NCI-H2227 (cell line): ENCODE measurements at regions not wholly inside any gene's neighbourhood (a gene's known extent, or its start where the extent isn't known, plus 50 kb on each side); places are given as distances from the start of the nearest gene placed in this dataset.
"Not testable (repeated sequence)": the region's sequence is repeated elsewhere in the genome, so short reads cannot be mapped to it uniquely, and the experiment has no call there.

Experiments
- DNase-seq: peaks from one replicate; lab custom pipeline; 2025; ENCODE audit not compliant: unreplicated experiment; lab: John Stamatoyannopoulos, UW

- DNase-seq: no peak
Measured at GRCh38 chr6:92427453-92427852, 991.9 kb downstream of the EPHA7 start.

DNA sequence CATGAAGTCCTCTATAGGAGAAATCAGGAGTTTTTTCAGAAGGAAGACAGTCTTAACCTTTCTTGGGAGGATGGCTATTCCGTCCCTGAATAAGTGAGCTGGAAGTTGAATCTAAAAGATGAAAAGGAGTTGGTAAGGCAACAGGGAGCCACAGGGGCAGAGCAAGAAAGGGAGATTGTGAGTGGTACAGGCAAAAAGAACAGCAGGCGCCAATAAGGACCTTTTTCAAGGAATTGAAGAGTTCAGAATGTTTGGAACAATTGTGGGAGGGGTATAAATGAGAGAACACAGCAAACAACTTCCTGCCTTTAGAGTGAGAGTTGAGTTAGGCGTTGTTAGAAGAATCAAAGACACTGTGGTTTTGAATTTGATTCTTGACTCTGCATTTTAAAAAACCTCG, 1003.7 kb downstream of the EPHA7 start:
- no peak for DNase-seq

- DNase-seq: no peak
Measured at GRCh38 chr6:92408350-92408749, 1011.0 kb downstream of the EPHA7 start.

DNA sequence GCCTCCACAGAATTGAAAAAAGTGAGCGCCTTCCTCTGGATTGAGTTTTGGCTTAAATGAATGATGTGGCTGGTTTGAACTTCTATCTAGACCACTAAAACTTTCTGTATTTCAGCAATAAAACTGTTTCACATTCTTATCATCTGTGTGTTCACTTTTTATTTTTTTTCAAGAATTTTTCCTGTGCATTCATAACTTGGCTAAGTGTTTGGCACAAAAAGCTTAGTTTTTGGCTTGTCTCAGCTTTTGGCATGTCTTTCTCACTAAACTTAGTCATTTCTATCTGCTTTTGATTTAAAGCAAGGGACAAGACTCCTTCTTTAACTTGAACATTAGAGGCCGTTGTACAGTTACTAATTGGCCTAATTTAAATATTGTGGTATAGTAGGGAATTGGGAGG, 1015.1 kb downstream of the EPHA7 start:
- no peak for DNase-seq

DNA sequence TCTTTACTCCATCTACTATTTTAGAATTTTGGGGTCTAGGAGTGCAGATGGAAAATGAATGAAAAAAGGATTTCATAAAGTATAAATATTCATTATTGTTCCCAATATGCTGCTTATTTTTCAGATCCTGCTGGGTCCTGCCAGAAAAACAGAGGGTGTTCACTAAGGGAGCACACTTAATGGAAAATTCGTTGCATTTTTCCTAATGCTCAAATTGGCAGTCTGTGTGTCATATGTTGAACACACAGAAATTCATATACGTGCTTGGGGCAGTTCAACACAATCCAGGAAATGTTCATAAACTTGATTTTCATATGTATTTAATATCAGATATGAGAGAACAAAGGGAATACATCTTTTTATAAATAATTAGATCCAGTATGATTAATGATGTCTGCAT, 1019.4 kb downstream of the EPHA7 start:
- no peak for DNase-seq

DNA sequence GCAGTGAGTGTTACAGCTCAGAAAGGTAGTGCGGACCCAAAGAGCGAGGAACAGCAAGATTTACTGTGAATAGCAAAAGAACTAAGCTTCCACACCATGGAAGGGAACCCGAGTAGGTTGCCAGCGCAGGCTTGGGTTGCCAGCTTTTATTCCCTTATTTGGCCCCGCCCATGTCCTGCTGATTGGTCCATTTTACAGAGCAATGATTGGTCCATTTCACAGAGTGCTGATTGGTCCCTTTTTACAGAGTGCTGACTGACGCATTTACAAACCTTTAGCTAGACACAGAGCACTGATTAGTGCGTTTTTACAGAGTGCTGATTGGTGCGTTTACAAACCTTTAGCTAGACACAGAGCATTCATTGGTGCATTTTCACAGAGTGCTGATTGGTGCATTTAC, 1030.7 kb downstream of the EPHA7 start:
- DNase-seq: not testable (repeated sequence)

GRCh38 chr6:92380803-92381601, 1038.4 kb downstream of the EPHA7 start:
- DNase-seq: no peak

DNA sequence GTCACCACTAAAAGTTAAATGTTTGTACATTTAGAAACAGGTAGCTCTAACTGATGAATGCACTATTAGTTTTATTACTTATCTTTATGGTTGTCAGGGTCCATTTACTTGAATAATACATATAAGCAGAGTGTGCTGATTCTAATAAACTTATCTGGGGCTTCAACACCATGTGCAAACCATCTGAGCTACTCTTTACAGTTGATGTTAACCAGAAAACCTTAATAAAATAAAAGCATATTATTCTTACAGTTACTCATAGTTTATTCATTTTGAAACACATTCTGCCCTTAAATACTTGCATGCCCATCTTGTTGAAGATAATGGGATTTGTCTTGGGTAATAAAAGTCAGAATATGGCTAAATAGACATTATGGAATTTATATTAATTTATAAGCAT, 1042.2 kb downstream of the EPHA7 start:
- DNase-seq: no peak

DNA sequence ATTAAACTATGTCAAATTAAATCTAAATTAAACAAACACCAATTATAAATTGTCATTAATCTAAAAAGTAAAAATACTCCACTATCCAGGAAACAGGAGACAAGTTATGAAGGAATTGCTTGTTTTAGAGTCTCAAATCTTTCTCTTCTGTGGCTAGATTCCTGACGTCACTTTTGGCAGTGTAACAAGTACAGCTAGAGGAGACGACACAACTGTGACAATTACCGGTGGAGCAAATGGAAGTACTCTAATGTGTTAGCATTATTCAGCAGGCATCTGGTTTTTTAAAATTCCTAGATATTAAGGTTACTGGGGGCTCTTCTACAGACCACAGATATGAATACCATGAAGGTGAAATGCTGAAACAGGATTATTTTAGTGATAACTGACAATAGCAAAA, 1042.7 kb downstream of the EPHA7 start:
- no peak for DNase-seq

DNA sequence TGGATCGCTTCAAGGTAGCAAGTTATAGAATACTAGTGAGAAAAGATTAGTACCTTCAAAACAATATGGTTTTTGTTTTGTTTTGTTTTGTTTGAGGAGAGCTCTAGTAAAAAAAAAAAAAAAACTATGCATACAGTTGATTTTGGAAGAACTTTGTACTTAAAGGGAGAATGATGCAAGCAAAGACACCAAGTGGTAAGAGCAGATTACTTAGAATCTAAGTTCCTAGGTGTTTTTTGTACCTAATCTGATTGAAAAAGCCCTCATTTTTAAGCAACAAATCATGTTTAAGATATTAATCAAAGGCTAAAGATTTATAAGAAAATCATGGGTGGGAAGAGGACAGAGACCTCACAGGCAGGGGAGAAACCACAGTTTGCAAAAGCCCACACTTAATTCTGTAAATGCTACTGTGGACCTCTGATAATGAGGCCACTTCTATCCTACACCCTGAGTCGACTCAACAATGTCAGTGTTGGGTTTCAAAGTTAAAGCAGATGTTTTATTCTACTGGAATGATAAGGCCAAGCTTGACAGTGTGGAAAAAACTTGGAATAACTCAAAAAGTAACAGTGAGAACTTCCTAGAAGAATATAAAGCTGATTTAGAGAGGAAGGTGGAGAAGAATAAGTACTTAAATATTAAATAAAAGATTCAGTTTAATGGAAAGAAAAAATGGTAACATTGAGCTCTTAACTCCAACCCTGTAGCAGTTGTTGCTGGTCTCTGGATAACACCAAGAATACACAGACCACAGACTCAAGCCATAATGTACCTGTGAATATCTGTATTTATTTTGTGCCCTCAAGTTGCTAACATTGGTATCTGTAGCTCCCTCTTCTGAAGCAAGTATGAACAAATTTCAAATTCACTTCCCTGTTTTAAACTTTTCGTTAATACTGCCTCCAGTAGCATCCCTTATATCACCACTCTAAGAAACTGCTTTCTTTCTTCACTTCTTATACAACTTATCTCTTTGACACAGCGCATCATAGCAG, 1047.8 kb downstream of the EPHA7 start:
- no peak for DNase-seq

GRCh38 chr6:92369309-92369708, 1050.0 kb downstream of the EPHA7 start:
- no peak for DNase-seq

DNA sequence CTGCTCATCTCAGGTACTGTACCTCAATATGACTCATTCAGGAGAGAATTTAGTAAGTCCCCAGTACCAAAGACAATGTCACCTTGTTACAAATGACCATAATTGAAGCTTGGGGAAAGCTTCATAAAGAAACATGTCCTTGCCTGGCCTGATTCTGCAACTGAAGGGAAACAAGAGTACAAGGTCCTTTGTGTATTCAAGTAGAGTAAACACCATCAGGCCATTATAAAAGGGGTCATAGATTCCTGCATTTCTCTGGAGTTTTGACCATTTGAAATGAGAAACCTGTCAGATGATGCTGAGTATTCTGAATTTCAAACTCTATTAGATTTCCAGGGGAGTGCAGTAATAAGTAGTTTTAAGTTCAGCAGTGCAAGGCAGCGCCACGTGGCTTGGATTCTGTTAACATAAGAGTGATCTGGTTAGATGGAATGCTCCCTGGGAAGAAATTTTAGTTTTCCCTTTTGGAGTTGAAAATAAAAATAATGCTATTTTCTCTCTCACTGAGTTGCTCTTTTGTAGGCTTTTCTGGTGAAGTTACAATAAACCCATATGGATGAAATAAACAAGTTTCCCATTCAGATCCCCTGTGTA, 1054.3 kb downstream of the EPHA7 start:
- no peak for DNase-seq

- no peak for DNase-seq
Measured at GRCh38 chr6:92363111-92363510, 1056.2 kb downstream of the EPHA7 start.

DNA sequence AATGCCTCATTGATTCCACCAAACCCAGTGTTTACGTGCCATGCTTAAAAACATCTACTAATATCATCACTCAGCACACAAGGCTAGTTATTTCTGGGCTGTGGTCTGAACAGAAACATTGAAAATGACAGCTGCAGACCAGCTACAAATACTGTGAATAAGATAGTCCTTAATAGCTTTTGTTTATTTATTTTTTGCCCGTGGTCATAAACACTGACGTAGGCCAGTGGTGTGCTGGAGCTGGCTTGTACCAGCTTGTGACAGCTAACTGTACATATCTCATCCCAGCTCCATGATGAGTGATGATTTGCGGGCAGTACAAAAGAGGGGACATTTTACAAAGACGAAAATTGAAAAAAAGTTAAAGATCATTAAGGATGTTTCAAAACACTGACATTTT, 1057.0 kb downstream of the EPHA7 start:
- DNase-seq: no peak

- DNase-seq: no peak
Measured at GRCh38 chr6:92361990-92362389, 1057.4 kb downstream of the EPHA7 start.

DNA sequence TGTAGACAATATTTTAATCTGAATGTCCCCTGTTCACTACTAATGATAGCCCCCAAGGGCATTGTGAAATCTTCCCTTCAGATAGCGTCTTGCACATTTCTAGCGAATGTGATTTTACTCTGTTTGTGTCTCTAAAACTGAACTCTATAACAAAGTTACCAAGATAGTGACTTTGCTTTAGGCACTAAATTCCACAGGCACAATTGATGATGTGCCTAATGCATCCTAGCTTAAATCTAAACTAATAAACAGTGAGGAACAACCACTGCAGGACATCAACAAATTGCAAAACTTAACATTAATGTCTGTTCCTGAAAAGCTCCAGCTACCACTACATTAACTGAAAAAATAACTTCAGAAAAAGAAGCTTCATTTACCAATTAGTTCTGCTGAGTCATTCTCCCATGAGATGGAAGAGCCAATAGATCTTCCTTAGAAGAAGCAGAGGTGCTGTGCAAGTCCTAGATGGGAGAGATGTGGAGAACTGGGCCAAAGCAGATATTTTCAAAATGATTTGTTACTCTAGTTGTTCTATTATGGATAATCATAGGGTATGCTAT, 1065.0 kb downstream of the EPHA7 start:
- no peak for DNase-seq

DNA sequence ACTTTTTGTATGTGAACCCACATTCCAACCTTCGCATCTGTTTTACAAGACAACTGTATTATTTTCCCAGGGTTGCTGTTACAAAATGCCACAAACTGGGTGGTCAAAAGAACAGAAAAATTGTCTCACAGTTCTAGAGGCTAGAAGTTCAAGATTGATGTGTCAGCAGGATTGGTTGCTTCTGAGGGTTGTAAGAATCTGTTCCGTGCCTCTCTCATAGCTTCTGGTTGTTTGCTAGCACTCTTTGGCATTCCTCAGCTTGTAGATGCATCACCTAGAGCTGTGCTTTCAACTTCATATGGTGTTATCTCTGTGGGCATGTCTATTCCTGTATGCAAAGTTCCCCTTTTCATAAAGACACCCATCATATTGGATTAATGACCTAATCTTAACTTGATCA, 1067.2 kb downstream of the EPHA7 start:
- no peak for DNase-seq

- DNase-seq: no peak
Measured at GRCh38 chr6:92341201-92341600, 1078.2 kb downstream of the EPHA7 start.

GRCh38 chr6:92339936-92340640, 1079.3 kb downstream of the EPHA7 start:
- DNase-seq: no peak

DNA sequence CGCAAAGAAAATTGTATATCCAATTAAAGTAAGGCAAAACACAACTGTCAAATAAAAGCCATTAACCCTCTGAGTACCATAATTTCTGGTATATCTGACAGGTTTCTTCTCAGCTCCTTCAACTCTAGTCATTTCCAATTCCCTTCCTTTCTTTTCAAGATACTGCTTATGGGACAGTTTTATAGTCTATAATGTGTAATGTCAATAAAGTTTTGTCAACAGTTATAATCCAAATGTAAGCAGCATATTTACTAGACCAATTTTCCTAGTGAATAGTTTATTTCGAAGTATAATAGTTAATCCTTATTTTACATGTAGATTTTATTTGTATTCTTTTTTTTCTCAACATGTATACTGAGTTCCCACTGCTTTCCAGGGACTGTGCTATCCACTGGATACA, 1081.8 kb downstream of the EPHA7 start:
- no peak for DNase-seq
